Fibroblast of pulmonary artery (primary cell): ENCODE measurements at regions not wholly inside any gene's neighbourhood (a gene's known extent, or its start where the extent isn't known, plus 50 kb on each side); places are given as distances from the start of the nearest gene placed in this dataset.
"Not testable (repeated sequence)": the region's sequence is repeated elsewhere in the genome, so short reads cannot be mapped to it uniquely, and the experiment has no call there.

Experiments used
- DNase-seq: peaks from one replicate; pipeline ENCODE4 v3.0.0-alpha.2; 2010; ENCODE audit warnings: low read depth
- H3K4me3 ChIP-seq: replicated peaks from 2 replicates; pipeline ENCODE4 v1.5.1; 2011; ENCODE audit warnings: low read depth, mild to moderate bottlenecking, control low read depth, low read length, moderate library complexity
- TF ChIP-seq, protein P1 (sequence below): IDR thresholded peaks from 2 replicates; pipeline ENCODE4 v1.5.1; 2011; ENCODE audit warnings: mild to moderate bottlenecking, control low read depth, low read length, inconsistent platforms; ENCODE audit errors: missing control alignments

DNA sequence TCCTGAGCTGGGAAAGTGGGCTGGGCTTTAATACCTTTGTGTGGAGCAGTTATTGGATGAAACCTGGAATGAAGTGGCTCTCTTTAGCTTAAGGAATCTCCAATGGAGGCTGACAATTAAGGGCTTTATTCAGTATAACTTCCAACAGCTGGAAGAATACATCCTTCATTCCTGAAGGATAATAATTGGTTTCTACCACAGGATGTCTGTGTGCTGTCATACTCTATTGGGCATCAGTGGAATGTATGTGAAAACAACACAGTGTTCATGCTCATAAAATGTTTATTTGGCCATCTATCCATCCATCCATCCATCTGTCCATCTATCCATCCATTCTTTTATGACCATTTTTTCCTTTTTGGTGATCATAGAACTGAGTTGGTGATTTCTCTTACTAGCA lies 220.7 kb upstream of the GAP43 start:
- DNase-seq = no peak
- H3K4me3 ChIP-seq = no peak overlapping the region
- TF ChIP-seq, protein P1, sequence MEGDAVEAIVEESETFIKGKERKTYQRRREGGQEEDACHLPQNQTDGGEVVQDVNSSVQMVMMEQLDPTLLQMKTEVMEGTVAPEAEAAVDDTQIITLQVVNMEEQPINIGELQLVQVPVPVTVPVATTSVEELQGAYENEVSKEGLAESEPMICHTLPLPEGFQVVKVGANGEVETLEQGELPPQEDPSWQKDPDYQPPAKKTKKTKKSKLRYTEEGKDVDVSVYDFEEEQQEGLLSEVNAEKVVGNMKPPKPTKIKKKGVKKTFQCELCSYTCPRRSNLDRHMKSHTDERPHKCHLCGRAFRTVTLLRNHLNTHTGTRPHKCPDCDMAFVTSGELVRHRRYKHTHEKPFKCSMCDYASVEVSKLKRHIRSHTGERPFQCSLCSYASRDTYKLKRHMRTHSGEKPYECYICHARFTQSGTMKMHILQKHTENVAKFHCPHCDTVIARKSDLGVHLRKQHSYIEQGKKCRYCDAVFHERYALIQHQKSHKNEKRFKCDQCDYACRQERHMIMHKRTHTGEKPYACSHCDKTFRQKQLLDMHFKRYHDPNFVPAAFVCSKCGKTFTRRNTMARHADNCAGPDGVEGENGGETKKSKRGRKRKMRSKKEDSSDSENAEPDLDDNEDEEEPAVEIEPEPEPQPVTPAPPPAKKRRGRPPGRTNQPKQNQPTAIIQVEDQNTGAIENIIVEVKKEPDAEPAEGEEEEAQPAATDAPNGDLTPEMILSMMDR = no peak

DNA sequence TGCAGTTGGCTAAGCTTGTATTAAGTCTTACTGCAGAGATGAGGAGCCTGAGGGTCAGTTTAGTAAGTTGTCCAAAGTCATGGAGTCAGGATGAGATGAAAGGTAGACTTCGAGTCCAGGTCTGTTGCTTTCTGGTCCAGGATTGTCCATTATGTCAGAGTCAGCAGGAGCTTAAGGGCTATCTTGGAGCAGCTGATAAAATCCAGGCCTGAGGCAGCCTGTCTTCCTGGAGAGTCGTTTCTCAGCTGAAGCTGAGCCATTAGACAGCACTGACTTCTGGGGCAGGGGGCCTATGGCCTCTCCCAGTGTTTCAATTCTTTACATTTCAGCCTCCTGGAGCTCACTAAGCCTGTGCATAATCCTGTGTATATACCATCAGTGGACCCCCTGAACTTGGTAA lies 219.5 kb upstream of the GAP43 start:
- DNase-seq = no peak
- TF ChIP-seq, protein P1 = no peak
- H3K4me3 ChIP-seq = no peak overlapping the region

DNA sequence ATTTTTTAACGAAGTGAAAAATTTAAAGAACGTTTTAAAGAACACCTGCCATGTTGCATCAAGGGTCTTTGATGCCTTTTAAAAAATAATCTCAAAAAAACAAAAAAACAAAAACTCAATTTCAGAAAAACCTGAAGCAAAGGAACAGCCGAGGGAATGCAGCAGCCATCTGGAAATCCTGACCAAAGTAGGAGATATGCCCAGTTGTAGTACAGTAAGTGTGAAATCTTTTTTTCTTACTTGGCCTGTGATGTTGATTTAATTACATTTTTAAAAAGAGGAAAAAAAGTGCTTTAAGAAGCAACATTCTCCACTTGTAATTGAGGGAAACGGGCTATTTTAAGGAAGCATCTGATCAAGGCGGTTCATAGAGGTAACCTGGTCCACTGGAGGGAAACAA lies 213.7 kb upstream of the GAP43 start:
- no peak overlapping the region for H3K4me3 ChIP-seq
- DNase-seq = no peak

DNA sequence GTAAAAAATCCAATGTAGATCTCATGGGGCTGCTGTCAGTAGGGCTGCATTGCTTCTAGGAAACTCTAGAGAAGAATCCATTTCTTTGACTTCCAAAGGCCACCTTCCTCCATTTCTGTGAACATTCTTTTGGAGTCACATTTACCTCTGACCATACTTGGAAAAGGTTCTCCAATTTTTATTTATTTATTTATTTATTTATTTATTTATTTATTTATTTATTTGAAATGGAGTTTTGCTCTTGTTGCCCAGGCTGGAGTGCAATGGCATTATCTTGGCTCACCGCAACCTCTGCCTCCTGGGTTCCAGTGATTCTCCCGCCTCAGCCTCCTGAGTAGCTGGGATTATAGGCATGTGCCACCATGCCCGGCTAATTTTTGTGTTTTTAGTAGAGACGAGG lies 208.7 kb upstream of the GAP43 start:
- DNase-seq, H3K4me3 ChIP-seq: not testable (repeated sequence)

More for the DNA sequence above, 213.7 kb upstream of the GAP43 start:
- TF ChIP-seq, protein P1 = no peak

DNA sequence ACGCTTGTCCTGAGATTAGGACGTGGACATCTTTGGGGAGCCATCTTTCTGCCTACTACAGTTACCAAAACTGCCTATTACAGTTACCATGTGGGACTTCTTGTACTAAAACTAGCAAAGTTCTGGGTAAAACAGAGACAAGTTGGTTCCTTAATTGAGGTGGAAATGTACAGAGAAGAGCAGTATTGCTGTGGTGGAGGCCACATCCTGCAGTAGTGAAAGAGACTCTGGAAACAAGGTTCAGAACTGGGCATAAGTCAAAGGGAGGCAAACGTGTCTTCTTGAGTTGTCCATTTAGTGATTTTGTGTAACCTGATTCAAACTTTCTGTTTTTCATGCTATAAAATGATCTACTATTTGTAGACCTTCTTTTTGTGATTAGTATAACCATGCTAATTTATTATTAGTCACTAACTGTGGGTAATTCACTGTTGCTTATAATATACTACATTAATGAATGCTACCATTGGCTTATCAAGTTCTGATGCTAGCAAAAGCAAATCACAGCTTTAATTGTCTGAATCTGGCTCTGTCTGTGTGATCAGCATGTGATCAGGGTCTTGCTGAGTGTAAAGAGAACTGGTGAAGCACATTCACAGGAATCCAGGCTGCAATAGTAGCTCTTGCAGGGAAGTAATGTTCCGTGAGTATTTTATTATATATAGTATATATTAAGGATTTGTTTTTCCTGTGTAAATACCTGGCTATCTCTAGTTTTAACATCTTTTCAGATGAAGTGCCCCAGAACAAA lies 207.9 kb upstream of the GAP43 start:
- no peak for DNase-seq
- no peak overlapping the region for H3K4me3 ChIP-seq
- TF ChIP-seq, protein P1 = no peak

DNA sequence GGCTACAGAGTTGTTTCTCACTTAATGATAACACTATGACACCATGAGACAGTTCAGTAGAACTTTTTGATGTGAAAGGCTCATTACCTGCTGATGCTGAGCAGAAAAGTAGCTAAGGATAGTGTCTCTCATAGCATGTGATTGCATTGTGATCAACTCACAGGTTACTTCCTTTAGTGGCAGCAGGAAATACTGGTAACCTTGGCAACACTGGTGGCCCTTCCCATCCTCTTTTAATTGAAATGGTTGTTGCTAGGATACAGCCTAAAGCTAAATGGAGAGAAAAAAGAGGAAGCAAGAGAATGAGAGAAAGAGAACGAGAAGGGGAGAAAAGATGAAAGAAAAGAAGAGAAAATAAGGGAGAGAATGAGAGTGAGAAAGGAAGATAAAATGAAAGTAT lies 204.7 kb upstream of the GAP43 start:
- no peak overlapping the region for H3K4me3 ChIP-seq
- no peak for DNase-seq
- TF ChIP-seq, protein P1 = no peak

DNA sequence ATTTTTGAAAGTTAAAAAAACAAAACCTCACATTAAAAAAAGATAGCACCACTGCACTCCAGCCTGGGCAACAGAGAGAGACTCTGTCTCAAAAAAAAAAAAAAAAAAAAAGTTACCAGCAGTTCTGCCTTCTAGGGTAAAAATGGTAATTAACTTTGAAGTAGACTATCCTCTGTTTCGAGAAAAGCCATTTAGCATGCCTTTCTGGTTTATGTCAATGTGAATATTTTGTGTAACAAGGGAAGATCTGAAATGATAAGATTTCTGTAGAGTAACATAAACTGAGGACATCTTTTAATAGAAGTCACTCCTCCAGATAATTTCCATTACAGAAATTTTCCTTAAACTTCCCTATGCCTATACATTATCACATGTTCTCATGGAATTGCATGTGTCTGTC lies 203.2 kb upstream of the GAP43 start:
- H3K4me3 ChIP-seq = no peak overlapping the region
- TF ChIP-seq, protein P1 = no peak
- no peak for DNase-seq
